22Rv1 (cell line): ENCODE measurements at regions not wholly inside any gene's neighbourhood (a gene's known extent, or its start where the extent isn't known, plus 50 kb on each side); places are given as distances from the start of the nearest gene placed in this dataset.
"Not testable (repeated sequence)": the region's sequence is repeated elsewhere in the genome, so short reads cannot be mapped to it uniquely, and the experiment has no call there.

Experiments
- H3K27ac ChIP-seq: fragments of 450-650 bp; 2 replicates; pipeline ENCODE4 v1.5.1; 2017
- CTCF ChIP-seq: fragments of 450-650 bp; IDR thresholded peaks from 2 replicates; pipeline ENCODE4 v1.5.1; 2017; ENCODE audit warnings: mild to moderate bottlenecking
- ZFX ChIP-seq: fragments of 450-650 bp; IDR thresholded peaks from 2 replicates; pipeline ENCODE4 v1.6.1; 2017; ENCODE audit warnings: antibody characterized with exemption, borderline replicate concordance

GRCh38 chr20:47991875-47992488 lies 206.7 kb upstream of the SULF2 start:
- no peak for TF ChIP-seq ZFX
- no peak for TF ChIP-seq CTCF
- H3K27ac ChIP-seq = no peak overlapping the region

DNA sequence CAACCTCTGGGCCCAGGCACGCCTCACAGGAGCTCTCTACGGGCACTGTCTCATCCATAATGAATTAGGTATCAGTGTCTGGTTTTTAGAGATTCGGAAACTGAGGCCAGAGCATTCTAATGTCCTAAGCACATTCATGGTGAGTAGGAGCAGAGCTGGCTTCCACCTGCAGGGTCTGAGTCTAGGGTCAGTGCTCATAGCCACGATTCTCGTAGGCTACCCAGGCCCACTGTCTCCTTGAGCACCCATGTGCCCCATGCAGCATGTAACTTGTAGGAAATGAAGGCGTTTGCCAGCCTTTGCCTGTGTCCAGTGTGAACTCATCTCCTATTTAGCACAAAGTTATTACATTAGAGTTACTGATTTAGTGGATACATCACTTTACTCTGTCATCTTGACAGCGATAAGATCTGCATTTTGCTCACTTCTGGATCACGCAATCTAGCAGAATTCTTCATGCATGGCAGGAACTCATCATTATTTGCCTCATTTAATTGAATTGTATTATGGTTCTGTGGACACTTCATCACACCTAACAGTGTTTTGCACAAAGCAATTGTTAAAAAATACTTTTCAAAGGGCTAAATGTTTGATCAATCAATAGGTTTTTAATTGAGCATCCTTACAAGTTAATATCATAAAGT lies 205.3 kb upstream of the SULF2 start:
- no peak overlapping the region for H3K27ac ChIP-seq
- no peak for TF ChIP-seq ZFX
- no peak for TF ChIP-seq CTCF

GRCh38 chr20:47989957-47990356 lies 204.7 kb upstream of the SULF2 start:
- no peak for TF ChIP-seq CTCF
- TF ChIP-seq ZFX = no peak
- no peak overlapping the region for H3K27ac ChIP-seq

- H3K27ac ChIP-seq = no peak overlapping the region
- TF ChIP-seq ZFX (no peak), CTCF (no peak)
These were observed 203.4 kb upstream of the SULF2 start for GRCh38 chr20:47988676-47989075.

DNA sequence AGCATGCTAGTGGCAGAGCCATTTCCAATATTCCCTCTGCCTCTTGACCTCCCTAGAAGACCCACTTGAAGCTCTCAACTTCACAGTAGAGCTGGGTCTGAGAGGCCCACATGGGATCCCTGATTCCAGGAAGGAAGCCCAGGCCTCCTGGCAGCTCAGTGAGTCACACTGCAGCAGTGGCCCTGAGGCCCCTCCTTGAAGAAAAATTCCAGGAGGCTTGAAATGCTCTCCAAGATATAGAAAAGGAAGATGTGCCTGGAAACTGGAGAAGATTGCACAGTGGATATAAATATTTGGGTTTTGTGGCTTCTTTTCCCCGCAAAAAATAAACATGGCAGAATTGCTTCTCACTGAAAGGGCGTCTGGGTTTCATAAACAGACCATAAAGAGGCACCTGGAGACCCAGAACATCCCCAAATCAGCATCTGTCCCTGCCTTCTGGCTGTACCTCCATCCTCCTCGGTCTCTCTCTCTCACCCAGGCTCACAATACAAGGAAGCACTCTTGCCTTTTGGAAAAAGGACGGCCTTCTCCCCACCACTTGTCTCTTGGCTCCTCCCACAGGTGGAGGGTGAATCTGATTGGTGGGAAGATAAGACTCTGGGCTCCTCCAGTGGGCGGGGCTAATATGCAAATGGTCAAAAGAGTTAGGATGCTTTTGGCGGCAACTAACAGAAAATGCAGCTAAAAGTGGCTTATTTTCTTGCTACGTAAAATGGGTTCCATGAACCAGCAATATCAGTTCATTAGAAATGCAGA lies 200.0 kb upstream of the SULF2 start:
- no peak for TF ChIP-seq CTCF
- no peak for TF ChIP-seq ZFX
- no peak overlapping the region for H3K27ac ChIP-seq

DNA sequence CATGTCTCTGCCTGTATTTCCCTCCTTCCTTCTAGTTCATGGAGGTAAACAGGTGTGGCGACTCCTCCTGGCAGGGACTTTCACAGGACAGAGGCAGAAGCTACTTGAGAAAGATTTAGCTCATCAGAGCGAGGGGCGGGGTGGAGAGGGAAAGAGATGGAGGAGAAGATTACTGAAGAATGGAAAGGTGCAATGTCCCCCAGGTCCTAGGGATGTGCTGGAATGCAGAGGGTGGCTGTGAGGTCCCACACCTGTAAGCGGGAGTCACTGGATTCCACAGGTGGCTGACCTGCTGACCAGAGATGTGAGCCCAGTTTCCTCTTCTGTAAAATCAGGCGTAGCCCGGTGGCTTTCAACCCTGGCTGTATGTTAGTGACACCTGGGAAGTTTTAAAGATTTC lies 199.2 kb upstream of the SULF2 start:
- H3K27ac ChIP-seq = no peak overlapping the region
- no peak for TF ChIP-seq ZFX
- no peak for TF ChIP-seq CTCF

DNA sequence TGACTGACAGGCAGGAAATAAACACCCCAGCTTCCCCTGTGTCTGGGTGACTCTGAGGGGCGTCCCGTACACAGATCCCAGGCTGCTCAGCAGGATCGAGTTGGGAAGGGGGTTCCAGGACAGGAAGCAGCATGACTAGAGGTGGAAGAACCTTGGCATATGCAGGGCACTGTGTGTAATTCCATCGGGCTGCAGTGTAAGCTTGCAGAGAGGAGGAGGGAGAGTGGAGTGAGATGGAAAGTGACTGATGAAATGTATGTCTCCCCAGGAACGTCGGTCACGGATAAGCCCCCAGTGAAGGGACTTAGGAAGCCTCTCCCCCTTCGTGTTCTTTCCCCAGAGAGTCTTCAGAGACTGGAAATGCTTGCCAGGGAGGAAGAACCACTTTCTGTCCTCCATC lies 198.4 kb upstream of the SULF2 start:
- not testable (repeated sequence) for H3K27ac ChIP-seq
